ENCODE measurements at regions not wholly inside any gene's neighbourhood (a gene's known extent, or its start where the extent isn't known, plus 50 kb on each side); places are given as distances from the start of the nearest gene placed in this dataset.
"Not testable (repeated sequence)": the region's sequence is repeated elsewhere in the genome, so short reads cannot be mapped to it uniquely, and the experiment has no call there.

GRCh38 chr1:88474555-88475304 is 209.3 kb upstream of the PKN2 start:
- Histone ChIP-seq H3K9me3 (replicated peaks in 1 of 11) (no peaks in the 10 kb centered on the region), H3K4me3 (no peak overlapping the region), H3K4me1 (no peaks in the 10 kb centered on the region), H3K4me2 (no peak overlapping the region), H3K27ac (no peak overlapping the region), H3K36me3 (no peaks in the 10 kb centered on the region), H3K9ac (no peak overlapping the region), H4K20me1 (no peaks in the 10 kb centered on the region), H3K27me3 (no peaks in the 10 kb centered on the region)
- no peak for TF ChIP-seq Cebpa-rat (IDR thresholded peaks at IDR 0.05)

GRCh38 chr1:88484881-88485280 is 199.2 kb upstream of the PKN2 start:
- H3K4me2 ChIP-seq = no peak overlapping the region
- no peaks in the 10 kb centered on the region for H3K36me3 ChIP-seq
- H3K9me3 ChIP-seq (replicated peaks in 1 of 11) = no peaks in the 10 kb centered on the region
- no peaks in the 10 kb centered on the region for H4K20me1 ChIP-seq
- no peaks in the 10 kb centered on the region for H3K27me3 ChIP-seq
- no peak overlapping the region for H3K4me3 ChIP-seq
- H3K4me1 ChIP-seq = no peaks in the 10 kb centered on the region
- no peak for TF ChIP-seq Cebpa-rat (IDR thresholded peaks at IDR 0.05)
- no peak overlapping the region for H3K27ac ChIP-seq
- no peak overlapping the region for H3K9ac ChIP-seq

- Histone ChIP-seq H3K4me3 (no peak overlapping the region), H3K9me3 (replicated peaks in 1 of 11) (no peaks in the 10 kb centered on the region), H3K9ac (no peak overlapping the region), H3K27ac (no peak overlapping the region), H3K4me1 (no peaks in the 10 kb centered on the region), H4K20me1 (no peaks in the 10 kb centered on the region), H3K36me3 (no peaks in the 10 kb centered on the region), H3K4me2 (no peak overlapping the region), H3K27me3 (no peaks in the 10 kb centered on the region)
- TF ChIP-seq Cebpa-rat (IDR thresholded peaks at IDR 0.05) = no peak
These were observed 195.8 kb upstream of the PKN2 start for GRCh38 chr1:88488237-88488636.

- no peaks in the 10 kb centered on the region for H3K4me1 ChIP-seq
- H3K9ac ChIP-seq = no peak overlapping the region
- H4K20me1 ChIP-seq = no peaks in the 10 kb centered on the region
- no peaks in the 10 kb centered on the region for H3K27me3 ChIP-seq
- no peak overlapping the region for H3K27ac ChIP-seq
- H3K9me3 ChIP-seq (replicated peaks in 1 of 11) = no peaks in the 10 kb centered on the region
- H3K4me3 ChIP-seq = no peak overlapping the region
- no peaks in the 10 kb centered on the region for H3K36me3 ChIP-seq
- no peak overlapping the region for H3K4me2 ChIP-seq
- no peak for TF ChIP-seq Cebpa-rat (IDR thresholded peaks at IDR 0.05)
These were observed 193.4 kb upstream of the PKN2 start for GRCh38 chr1:88490676-88491075.

- no peak overlapping the region for H3K4me2 ChIP-seq
- no peak overlapping the region for H3K9ac ChIP-seq
- H3K27ac ChIP-seq = no peak overlapping the region
- no peaks in the 10 kb centered on the region for H3K9me3 ChIP-seq (replicated peaks in 1 of 11)
- no peak overlapping the region for H3K4me3 ChIP-seq
- TF ChIP-seq Cebpa-rat (IDR thresholded peaks at IDR 0.05) = no peak
- no peaks in the 10 kb centered on the region for H3K4me1 ChIP-seq
- no peaks in the 10 kb centered on the region for H4K20me1 ChIP-seq
- H3K36me3 ChIP-seq = no peaks in the 10 kb centered on the region
- H3K27me3 ChIP-seq = no peaks in the 10 kb centered on the region
These were observed 184.4 kb upstream of the PKN2 start for GRCh38 chr1:88499671-88500070.

GRCh38 chr1:88502886-88503285 is 181.2 kb upstream of the PKN2 start:
- H3K27me3 ChIP-seq = no peaks in the 10 kb centered on the region
- H3K27ac ChIP-seq = no peak overlapping the region
- H3K9ac ChIP-seq = no peak overlapping the region
- no peaks in the 10 kb centered on the region for H3K36me3 ChIP-seq
- no peak for TF ChIP-seq Cebpa-rat (IDR thresholded peaks at IDR 0.05)
- H3K4me2 ChIP-seq = no peak overlapping the region
- no peak overlapping the region for H3K4me3 ChIP-seq
- H4K20me1 ChIP-seq = no peaks in the 10 kb centered on the region
- H3K9me3 ChIP-seq (replicated peaks in 1 of 11) = no peaks in the 10 kb centered on the region
- no peaks in the 10 kb centered on the region for H3K4me1 ChIP-seq

GRCh38 chr1:88503646-88504045 is 180.4 kb upstream of the PKN2 start:
- no peak for TF ChIP-seq Cebpa-rat (IDR thresholded peaks at IDR 0.05)
- Histone ChIP-seq H3K4me2 (no peak overlapping the region), H3K4me1 (no peaks in the 10 kb centered on the region), H3K27me3 (no peaks in the 10 kb centered on the region), H4K20me1 (no peaks in the 10 kb centered on the region), H3K9ac (no peak overlapping the region), H3K4me3 (no peak overlapping the region), H3K9me3 (replicated peaks in 1 of 11) (no peaks in the 10 kb centered on the region), H3K27ac (no peak overlapping the region), H3K36me3 (no peaks in the 10 kb centered on the region)

- Histone ChIP-seq H3K4me2 (no peak overlapping the region), H3K36me3 (no peaks in the 10 kb centered on the region), H3K4me1 (no peaks in the 10 kb centered on the region), H3K27me3 (no peaks in the 10 kb centered on the region), H3K9ac (no peak overlapping the region), H3K27ac (no peak overlapping the region), H4K20me1 (no peaks in the 10 kb centered on the region), H3K4me3 (no peak overlapping the region), H3K9me3 (replicated peaks in 1 of 11) (no peaks in the 10 kb centered on the region)
- TF ChIP-seq Cebpa-rat (IDR thresholded peaks at IDR 0.05) = no peak
These were observed 179.5 kb upstream of the PKN2 start for GRCh38 chr1:88504601-88505000.

GRCh38 chr1:88509379-88509778 is 174.7 kb upstream of the PKN2 start:
- Histone ChIP-seq H3K9ac (no peak overlapping the region), H3K9me3 (replicated peaks in 1 of 11) (no peaks in the 10 kb centered on the region), H4K20me1 (no peaks in the 10 kb centered on the region), H3K4me2 (no peak overlapping the region), H3K4me1 (no peaks in the 10 kb centered on the region), H3K27me3 (no peaks in the 10 kb centered on the region), H3K27ac (no peak overlapping the region), H3K4me3 (no peak overlapping the region), H3K36me3 (no peaks in the 10 kb centered on the region)
- no peak for TF ChIP-seq Cebpa-rat (IDR thresholded peaks at IDR 0.05)

GRCh38 chr1:88514544-88515060 is 169.5 kb upstream of the PKN2 start:
- no peak overlapping the region for H3K4me2 ChIP-seq
- H3K36me3 ChIP-seq = no peaks in the 10 kb centered on the region
- H3K27me3 ChIP-seq = no peaks in the 10 kb centered on the region
- no peaks in the 10 kb centered on the region for H3K9me3 ChIP-seq (replicated peaks in 1 of 11)
- H3K4me1 ChIP-seq = no peaks in the 10 kb centered on the region
- no peaks in the 10 kb centered on the region for H4K20me1 ChIP-seq
- no peak overlapping the region for H3K27ac ChIP-seq
- no peak overlapping the region for H3K9ac ChIP-seq
- TF ChIP-seq Cebpa-rat (IDR thresholded peaks at IDR 0.05) = no peak
- H3K4me3 ChIP-seq = no peak overlapping the region

GRCh38 chr1:88517499-88517898 is 166.6 kb upstream of the PKN2 start:
- H3K4me2 ChIP-seq; H3K4me1 ChIP-seq; H3K27ac ChIP-seq; H3K9ac ChIP-seq; H3K36me3 ChIP-seq; H3K4me3 ChIP-seq; H3K9me3 ChIP-seq (replicated peaks in 1 of 11); H4K20me1 ChIP-seq; H3K27me3 ChIP-seq: not testable (repeated sequence)

Measured in BLaER1 treated with 17β-estradiol and CSF1 and Interleukin-3, amounts not matched to agents 10 nM and 100 nM (cell line).